NCI-H2196 treated with DMSO at 0.1 percent for 48 hours (cell line): ENCODE measurements at regions not wholly inside any gene's neighbourhood (a gene's known extent, or its start where the extent isn't known, plus 50 kb on each side); places are given as distances from the start of the nearest gene placed in this dataset.

Experiments
- DNase-seq: peaks from one replicate; lab custom pipeline; 2025; ENCODE audit not compliant: unreplicated experiment; lab: John Stamatoyannopoulos, UW

- no peak for DNase-seq
Measured at GRCh38 chr17:36861531-36861930, 75.7 kb upstream of the LHX1 start.

- DNase-seq, result no peak
Measured at GRCh38 chr17:36862116-36862920, 75.0 kb upstream of the LHX1 start.

GRCh38 chr17:36863131-36863530, 74.1 kb upstream of the LHX1 start:
- DNase-seq, result no peak

GRCh38 chr17:36863676-36864612, 73.3 kb upstream of the LHX1 start:
- no peak for DNase-seq

GRCh38 chr17:36864827-36865430, 72.3 kb upstream of the LHX1 start:
- no peak for DNase-seq

GRCh38 chr17:36867716-36868341, 69.4 kb upstream of the LHX1 start:
- DNase-seq, result no peak

GRCh38 chr17:36868777-36869176, 68.5 kb upstream of the LHX1 start:
- DNase-seq, result no peak

GRCh38 chr17:36869441-36869840, 67.8 kb upstream of the LHX1 start:
- no peak for DNase-seq

- no peak for DNase-seq
Measured at GRCh38 chr17:36869856-36870719, 67.2 kb upstream of the LHX1 start.

- DNase-seq, result no peak
Measured at GRCh38 chr17:36870720-36870999, 66.6 kb upstream of the LHX1 start.

GRCh38 chr17:36875698-36876293, 61.5 kb upstream of the LHX1 start:
- DNase-seq, result no peak

- DNase-seq, result no peak
Measured at GRCh38 chr17:36876966-36877365, 60.3 kb upstream of the LHX1 start.

- no peak for DNase-seq
Measured at GRCh38 chr17:36877771-36878170, 59.5 kb upstream of the LHX1 start.

GRCh38 chr17:36878216-36878615, 59.1 kb upstream of the LHX1 start:
- DNase-seq, result no peak

- no peak for DNase-seq
Measured at GRCh38 chr17:36879027-36879426, 58.2 kb upstream of the LHX1 start.

- DNase-seq, result no peak
Measured at GRCh38 chr17:36879624-36880131, 57.6 kb upstream of the LHX1 start.

- DNase-seq, result no peak
Measured at GRCh38 chr17:36880268-36880905, 56.9 kb upstream of the LHX1 start.

- DNase-seq, result no peak
Measured at GRCh38 chr17:36881323-36881722, 56.0 kb upstream of the LHX1 start.

GRCh38 chr17:36884495-36885152, 52.7 kb upstream of the LHX1 start:
- no peak for DNase-seq
